ENCODE measurements at regions not wholly inside any gene's neighbourhood (a gene's known extent, or its start where the extent isn't known, plus 50 kb on each side); places are given as distances from the start of the nearest gene placed in this dataset.

- H2BK15ac ChIP-seq (ENCODE audit: low read depth, poor library complexity, severe bottlenecking) = no peak overlapping the region
- H3K79me1 ChIP-seq (replicated peaks; ENCODE audit: low read length, poor library complexity, severe bottlenecking) = no peaks in the 10 kb centered on the region
- H3K4me1 ChIP-seq (ENCODE audit: control insufficient read depth, insufficient read depth, low read depth, low read length) = no peaks in the 10 kb centered on the region
- peaks cover 3% of the 10 kb centered on the region for H3K9me3 ChIP-seq (ENCODE audit: control insufficient read depth, low read length)
- no peak overlapping the region for H3K4me3 ChIP-seq (ENCODE audit: insufficient read depth in 1 of 2, low read depth in 1 of 2, low read length in 2 of 2)
- H2BK120ac ChIP-seq (ENCODE audit: low read depth, low read length) = no peak overlapping the region
- no peak overlapping the region for H2BK12ac ChIP-seq (ENCODE audit: low read length in 2 of 2)
- H3K4ac ChIP-seq (ENCODE audit: low read depth in 1 of 2, low read length in 2 of 2) = no peak overlapping the region
- no peak overlapping the region for H2AK5ac ChIP-seq (ENCODE audit: low read length, severe bottlenecking)
- H2AFZ ChIP-seq (ENCODE audit: low read depth, low read length) = no peak overlapping the region
- H3K4me2 ChIP-seq (ENCODE audit: low read length, poor library complexity, severe bottlenecking) = no peak overlapping the region
- H4K8ac ChIP-seq (ENCODE audit: low read length) = no peak overlapping the region
- no peak overlapping the region for H3K23ac ChIP-seq (ENCODE audit: low read length in 2 of 2)
- H2BK5ac ChIP-seq (ENCODE audit: low read depth, low read length, poor library complexity, severe bottlenecking) = no peak overlapping the region
- no peak for DNase-seq
- H3K18ac ChIP-seq (ENCODE audit: low read depth in 1 of 2, low read length in 2 of 2) = no peak overlapping the region
- no peak overlapping the region for H4K91ac ChIP-seq (ENCODE audit: low read length)
- H3K14ac ChIP-seq (ENCODE audit: low read length in 2 of 2) = no peak overlapping the region
- WGBS = no CpG with 5 or more reads among the region's 1 CpG
- no peaks in the 10 kb centered on the region for H3K36me3 ChIP-seq (ENCODE audit: control insufficient read depth in 1 of 2, insufficient read depth in 2 of 2, low read depth in 1 of 2, low read length in 2 of 2)
- H3K9ac ChIP-seq (ENCODE audit: low read length) = no peak overlapping the region
- no peak overlapping the region for H3K27ac ChIP-seq (ENCODE audit: low read length, poor library complexity, severe bottlenecking)
- H3K27me3 ChIP-seq (ENCODE audit: control insufficient read depth in 1 of 2, insufficient read depth in 1 of 2, low read length in 2 of 2) = no peaks in the 10 kb centered on the region
Observed at GRCh38 chr22:34278121-34278520, 357.8 kb upstream of the LARGE1 start.

GRCh38 chr22:34281738-34282137, 361.5 kb upstream of the LARGE1 start:
- Histone ChIP-seq H3K79me1 (replicated peaks; ENCODE audit: low read length, poor library complexity, severe bottlenecking) (no peaks in the 10 kb centered on the region), H3K36me3 (ENCODE audit: control insufficient read depth in 1 of 2, insufficient read depth in 2 of 2, low read depth in 1 of 2, low read length in 2 of 2) (no peaks in the 10 kb centered on the region), H3K4me3 (ENCODE audit: insufficient read depth in 1 of 2, low read depth in 1 of 2, low read length in 2 of 2) (no peak overlapping the region), H3K4me2 (ENCODE audit: low read length, poor library complexity, severe bottlenecking) (no peak overlapping the region), H2BK15ac (ENCODE audit: low read depth, poor library complexity, severe bottlenecking) (no peak overlapping the region), H3K27me3 (ENCODE audit: control insufficient read depth in 1 of 2, insufficient read depth in 1 of 2, low read length in 2 of 2) (no peaks in the 10 kb centered on the region), H4K8ac (ENCODE audit: low read length) (no peak overlapping the region), H3K9me3 (ENCODE audit: control insufficient read depth, low read length) (no peaks in the 10 kb centered on the region), H3K4ac (ENCODE audit: low read depth in 1 of 2, low read length in 2 of 2) (no peak overlapping the region), H3K9ac (ENCODE audit: low read length) (no peak overlapping the region), H2BK120ac (ENCODE audit: low read depth, low read length) (no peak overlapping the region), H3K18ac (ENCODE audit: low read depth in 1 of 2, low read length in 2 of 2) (no peak overlapping the region), H2AK5ac (ENCODE audit: low read length, severe bottlenecking) (no peak overlapping the region), H4K91ac (ENCODE audit: low read length) (no peak overlapping the region), H3K14ac (ENCODE audit: low read length in 2 of 2) (no peak overlapping the region), H3K23ac (ENCODE audit: low read length in 2 of 2) (no peak overlapping the region), H2BK12ac (ENCODE audit: low read length in 2 of 2) (no peak overlapping the region), H2AFZ (ENCODE audit: low read depth, low read length) (no peak overlapping the region), H3K27ac (ENCODE audit: low read length, poor library complexity, severe bottlenecking) (no peak overlapping the region), H2BK5ac (ENCODE audit: low read depth, low read length, poor library complexity, severe bottlenecking) (no peak overlapping the region), H3K4me1 (ENCODE audit: control insufficient read depth, insufficient read depth, low read depth, low read length) (no peaks in the 10 kb centered on the region)
- DNase-seq = no peak
- 55% methylated on average over 3 of the region's 3 CpGs for WGBS

- Histone ChIP-seq H3K9ac (ENCODE audit: low read length) (no peak overlapping the region), H2BK15ac (ENCODE audit: low read depth, poor library complexity, severe bottlenecking) (no peak overlapping the region), H3K18ac (ENCODE audit: low read depth in 1 of 2, low read length in 2 of 2) (no peak overlapping the region), H3K4me3 (ENCODE audit: insufficient read depth in 1 of 2, low read depth in 1 of 2, low read length in 2 of 2) (no peak overlapping the region), H3K27me3 (ENCODE audit: control insufficient read depth in 1 of 2, insufficient read depth in 1 of 2, low read length in 2 of 2) (no peaks in the 10 kb centered on the region), H2AK5ac (ENCODE audit: low read length, severe bottlenecking) (no peak overlapping the region), H2AFZ (ENCODE audit: low read depth, low read length) (no peak overlapping the region), H3K14ac (ENCODE audit: low read length in 2 of 2) (no peak overlapping the region), H3K4ac (ENCODE audit: low read depth in 1 of 2, low read length in 2 of 2) (no peak overlapping the region), H2BK120ac (ENCODE audit: low read depth, low read length) (no peak overlapping the region), H3K4me1 (ENCODE audit: control insufficient read depth, insufficient read depth, low read depth, low read length) (no peaks in the 10 kb centered on the region), H3K27ac (ENCODE audit: low read length, poor library complexity, severe bottlenecking) (no peak overlapping the region), H3K23ac (ENCODE audit: low read length in 2 of 2) (no peak overlapping the region), H4K8ac (ENCODE audit: low read length) (no peak overlapping the region), H3K79me1 (replicated peaks; ENCODE audit: low read length, poor library complexity, severe bottlenecking) (no peaks in the 10 kb centered on the region), H4K91ac (ENCODE audit: low read length) (no peak overlapping the region), H3K9me3 (ENCODE audit: control insufficient read depth, low read length) (no peaks in the 10 kb centered on the region), H3K4me2 (ENCODE audit: low read length, poor library complexity, severe bottlenecking) (no peak overlapping the region), H2BK12ac (ENCODE audit: low read length in 2 of 2) (no peak overlapping the region), H3K36me3 (ENCODE audit: control insufficient read depth in 1 of 2, insufficient read depth in 2 of 2, low read depth in 1 of 2, low read length in 2 of 2) (no peaks in the 10 kb centered on the region), H2BK5ac (ENCODE audit: low read depth, low read length, poor library complexity, severe bottlenecking) (no peak overlapping the region)
- no peak for DNase-seq
- 72% methylated on average over 2 of the region's 3 CpGs for WGBS
Observed at GRCh38 chr22:34283844-34284243, 363.6 kb upstream of the LARGE1 start.

GRCh38 chr22:34293324-34293723, 373.0 kb upstream of the LARGE1 start:
- no peak overlapping the region for H3K18ac ChIP-seq (ENCODE audit: low read depth in 1 of 2, low read length in 2 of 2)
- no peak overlapping the region for H3K4me3 ChIP-seq (ENCODE audit: insufficient read depth in 1 of 2, low read depth in 1 of 2, low read length in 2 of 2)
- no peak overlapping the region for H4K8ac ChIP-seq (ENCODE audit: low read length)
- no peak overlapping the region for H3K23ac ChIP-seq (ENCODE audit: low read length in 2 of 2)
- H4K91ac ChIP-seq (ENCODE audit: low read length) = no peak overlapping the region
- no peak overlapping the region for H3K4ac ChIP-seq (ENCODE audit: low read depth in 1 of 2, low read length in 2 of 2)
- H2BK120ac ChIP-seq (ENCODE audit: low read depth, low read length) = no peak overlapping the region
- no peaks in the 10 kb centered on the region for H3K4me1 ChIP-seq (ENCODE audit: control insufficient read depth, insufficient read depth, low read depth, low read length)
- no peak overlapping the region for H2AK5ac ChIP-seq (ENCODE audit: low read length, severe bottlenecking)
- no peak overlapping the region for H2BK5ac ChIP-seq (ENCODE audit: low read depth, low read length, poor library complexity, severe bottlenecking)
- H2BK15ac ChIP-seq (ENCODE audit: low read depth, poor library complexity, severe bottlenecking) = no peak overlapping the region
- no peak for DNase-seq
- H3K9ac ChIP-seq (ENCODE audit: low read length) = no peak overlapping the region
- WGBS = 61% methylated on average over 3 of the region's 4 CpGs
- H3K4me2 ChIP-seq (ENCODE audit: low read length, poor library complexity, severe bottlenecking) = no peak overlapping the region
- H3K27ac ChIP-seq (ENCODE audit: low read length, poor library complexity, severe bottlenecking) = no peak overlapping the region
- no peak overlapping the region for H3K14ac ChIP-seq (ENCODE audit: low read length in 2 of 2)
- H3K9me3 ChIP-seq (ENCODE audit: control insufficient read depth, low read length) = no peaks in the 10 kb centered on the region
- no peaks in the 10 kb centered on the region for H3K79me1 ChIP-seq (replicated peaks; ENCODE audit: low read length, poor library complexity, severe bottlenecking)
- no peaks in the 10 kb centered on the region for H3K27me3 ChIP-seq (ENCODE audit: control insufficient read depth in 1 of 2, insufficient read depth in 1 of 2, low read length in 2 of 2)
- H2AFZ ChIP-seq (ENCODE audit: low read depth, low read length) = no peak overlapping the region
- H3K36me3 ChIP-seq (ENCODE audit: control insufficient read depth in 1 of 2, insufficient read depth in 2 of 2, low read depth in 1 of 2, low read length in 2 of 2) = no peaks in the 10 kb centered on the region
- H2BK12ac ChIP-seq (ENCODE audit: low read length in 2 of 2) = no peak overlapping the region

Measured in mesenchymal stem cell (in vitro differentiated cells and primary cell).